Thymus (tissue), 11 donors: ENCODE measurements at regions not wholly inside any gene's neighbourhood (a gene's known extent, or its start where the extent isn't known, plus 50 kb on each side); places are given as distances from the start of the nearest gene placed in this dataset.

Experiments used
- DNase-seq, 9 donors: peaks; one replicate each; pipeline ENCODE4 v3.0.0-alpha.2; 2013; ENCODE audit warnings: low spot score in 9 of 9, low read depth in 6 of 9, missing footprints in 1 of 9
- H3K27ac ChIP-seq, 2 donors: one replicate each; pipeline ENCODE4 v1.5.1; 2013; ENCODE audit warnings: control low read depth in 1 of 2, low read depth in 1 of 2, low read length in 1 of 2, mild to moderate bottlenecking in 1 of 2, moderate library complexity in 1 of 2
- H3K27me3 ChIP-seq, 2 donors: one replicate each; pipeline ENCODE4 v1.5.1; 2013; ENCODE audit warnings: low read length in 1 of 2; ENCODE audit not compliant: control insufficient read depth in 2 of 2, insufficient read depth in 1 of 2
- H3K36me3 ChIP-seq, 2 donors: one replicate each; pipeline ENCODE4 v1.5.1; 2013; ENCODE audit warnings: low read length in 1 of 2, mild to moderate bottlenecking in 1 of 2, moderate library complexity in 1 of 2; ENCODE audit not compliant: control insufficient read depth in 2 of 2, insufficient read depth in 2 of 2
- H3K4me1 ChIP-seq, 2 donors: one replicate each; pipeline ENCODE4 v1.5.1; 2013; ENCODE audit warnings: low read length in 2 of 2; ENCODE audit not compliant: control insufficient read depth in 2 of 2, insufficient read depth in 2 of 2
- H3K4me3 ChIP-seq, 2 donors: one replicate each; pipeline ENCODE4 v1.5.1; 2013; ENCODE audit warnings: low read length in 2 of 2, control low read depth in 1 of 2, mild to moderate bottlenecking in 1 of 2
- H3K9me3 ChIP-seq, 2 donors: one replicate each; pipeline ENCODE4 v1.5.1; 2013; ENCODE audit warnings: low read length in 1 of 2, mild to moderate bottlenecking in 1 of 2; ENCODE audit not compliant: control insufficient read depth in 2 of 2, insufficient read depth in 1 of 2
- WGBS: extraction: QIAGEN DNeasy Blood & Tissue Kit; methylation state at CpG from one replicate; pipeline ENCODE4 v1.1.7; 2013; 5-methylcytosine and 5-hydroxymethylcytosine counted together
- donor health status: healthy.

- no peak for DNase-seq
- peaks cover 0 to 3% of the 10 kb centered on the region in 2 donors for H3K9me3 ChIP-seq
- no peak overlapping the region for H3K27ac ChIP-seq
- no peak overlapping the region for H3K4me3 ChIP-seq
- H3K36me3 ChIP-seq: no peaks in the 10 kb centered on the region
- no peaks in the 10 kb centered on the region for H3K27me3 ChIP-seq
- no peaks in the 10 kb centered on the region for H3K4me1 ChIP-seq
- 97% methylated on average over 3 of the region's 3 CpGs for WGBS
Observed at GRCh38 chr2:216916956-216917650, 57.2 kb upstream of the TNP1 start.

- DNase-seq: no peak
- Histone ChIP-seq H3K27ac (no peak overlapping the region), H3K4me3 (no peak overlapping the region), H3K4me1 (no peaks in the 10 kb centered on the region), H3K36me3 (no peaks in the 10 kb centered on the region), H3K9me3 (peaks cover 0 to 3% of the 10 kb centered on the region in 2 donors), H3K27me3 (no peaks in the 10 kb centered on the region)
- 97% methylated on average over 12 of the region's 12 CpGs for WGBS
Observed at GRCh38 chr2:216915557-216916150, 55.8 kb upstream of the TNP1 start.

GRCh38 chr2:216914491-216914890, 54.6 kb upstream of the TNP1 start:
- WGBS: 95% methylated on average over 3 of the region's 3 CpGs
- Histone ChIP-seq H3K4me1 (no peaks in the 10 kb centered on the region), H3K36me3 (no peaks in the 10 kb centered on the region), H3K9me3 (peaks cover 0 to 3% of the 10 kb centered on the region in 2 donors), H3K27ac (no peak overlapping the region), H3K27me3 (no peaks in the 10 kb centered on the region), H3K4me3 (no peak overlapping the region)
- DNase-seq: no peak

- H3K27me3 ChIP-seq: no peaks in the 10 kb centered on the region
- H3K4me3 ChIP-seq: no peak overlapping the region
- H3K27ac ChIP-seq: no peak overlapping the region
- H3K9me3 ChIP-seq: no peaks in the 10 kb centered on the region
- no peak for DNase-seq
- no peaks in the 10 kb centered on the region for H3K36me3 ChIP-seq
- no peaks in the 10 kb centered on the region for H3K4me1 ChIP-seq
Observed at GRCh38 chr2:216911886-216912285, 52.0 kb upstream of the TNP1 start.

GRCh38 chr2:216911008-216911407, 51.1 kb upstream of the TNP1 start:
- Histone ChIP-seq H3K36me3 (no peaks in the 10 kb centered on the region), H3K27me3 (no peaks in the 10 kb centered on the region), H3K4me3 (no peak overlapping the region), H3K9me3 (no peaks in the 10 kb centered on the region), H3K4me1 (no peaks in the 10 kb centered on the region), H3K27ac (no peak overlapping the region)
- no peak for DNase-seq
- over 99% methylated on average over 3 of the region's 3 CpGs for WGBS

GRCh38 chr2:216909541-216910210, 49.8 kb upstream of the TNP1 start:
- no peak for DNase-seq
- H3K27me3 ChIP-seq: no peaks in the 10 kb centered on the region
- no peaks in the 10 kb centered on the region for H3K9me3 ChIP-seq
- H3K4me3 ChIP-seq: no peak overlapping the region
- WGBS: 89% methylated on average over 8 of the region's 8 CpGs
- H3K36me3 ChIP-seq: no peaks in the 10 kb centered on the region
- no peak overlapping the region for H3K27ac ChIP-seq
- peaks cover 0 to 3% of the 10 kb centered on the region in 2 donors for H3K4me1 ChIP-seq
